GM12892 (cell line): ENCODE measurements at regions not wholly inside any gene's neighbourhood (a gene's known extent, or its start where the extent isn't known, plus 50 kb on each side); places are given as distances from the start of the nearest gene placed in this dataset.

Source experiments
- POLR2A ChIP-seq: IDR thresholded peaks from 2 replicates; pipeline ENCODE4 v1.6.1; 2011; ENCODE audit warnings: low read depth, low read length, control low read depth
- TAF1 ChIP-seq: IDR thresholded peaks from 2 replicates; pipeline ENCODE4 v1.6.1; 2011; ENCODE audit warnings: low read depth, mild to moderate bottlenecking, control low read depth, low read length, borderline replicate concordance

DNA sequence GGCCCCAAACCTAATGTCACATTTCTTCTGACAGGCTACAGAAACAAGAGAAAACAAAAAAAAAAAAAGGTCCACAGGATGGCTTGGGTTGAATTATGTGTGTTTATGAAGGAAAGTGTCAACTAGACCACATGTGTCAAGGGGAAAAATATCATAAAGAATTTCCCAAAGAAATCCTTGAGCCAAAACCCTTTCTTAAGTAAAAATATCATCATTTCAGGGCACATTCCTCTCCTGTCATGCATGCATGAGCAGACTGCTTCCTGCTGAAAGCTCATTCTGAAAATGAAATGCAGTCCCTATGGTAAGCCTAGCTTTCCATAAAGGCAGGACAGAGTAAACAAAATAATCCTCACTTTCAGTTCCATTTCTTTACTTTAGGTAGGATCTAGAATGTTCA lies 85.7 kb upstream of the RBBP8 start:
- TF ChIP-seq POLR2A: no peak
- no peak for TF ChIP-seq TAF1
